HFF-Myc (cell line): ENCODE measurements at regions not wholly inside any gene's neighbourhood (a gene's known extent, or its start where the extent isn't known, plus 50 kb on each side); places are given as distances from the start of the nearest gene placed in this dataset.

Experiments
- DNase-seq: peaks from one replicate; pipeline ENCODE4 v3.0.0-alpha.2; 2011; ENCODE audit warnings: low read depth; ENCODE audit errors: extremely low read depth
- H3K4me3 ChIP-seq: replicated peaks from 2 replicates; pipeline ENCODE4 v1.5.1; 2011; ENCODE audit warnings: low read depth, mild to moderate bottlenecking, control low read depth, low read length
- TF ChIP-seq, protein P1 (sequence below): IDR thresholded peaks from 2 replicates; pipeline ENCODE4 v1.5.1; 2012; ENCODE audit warnings: mild to moderate bottlenecking, low read depth, low read length, control low read depth; ENCODE audit errors: missing control alignments

DNA sequence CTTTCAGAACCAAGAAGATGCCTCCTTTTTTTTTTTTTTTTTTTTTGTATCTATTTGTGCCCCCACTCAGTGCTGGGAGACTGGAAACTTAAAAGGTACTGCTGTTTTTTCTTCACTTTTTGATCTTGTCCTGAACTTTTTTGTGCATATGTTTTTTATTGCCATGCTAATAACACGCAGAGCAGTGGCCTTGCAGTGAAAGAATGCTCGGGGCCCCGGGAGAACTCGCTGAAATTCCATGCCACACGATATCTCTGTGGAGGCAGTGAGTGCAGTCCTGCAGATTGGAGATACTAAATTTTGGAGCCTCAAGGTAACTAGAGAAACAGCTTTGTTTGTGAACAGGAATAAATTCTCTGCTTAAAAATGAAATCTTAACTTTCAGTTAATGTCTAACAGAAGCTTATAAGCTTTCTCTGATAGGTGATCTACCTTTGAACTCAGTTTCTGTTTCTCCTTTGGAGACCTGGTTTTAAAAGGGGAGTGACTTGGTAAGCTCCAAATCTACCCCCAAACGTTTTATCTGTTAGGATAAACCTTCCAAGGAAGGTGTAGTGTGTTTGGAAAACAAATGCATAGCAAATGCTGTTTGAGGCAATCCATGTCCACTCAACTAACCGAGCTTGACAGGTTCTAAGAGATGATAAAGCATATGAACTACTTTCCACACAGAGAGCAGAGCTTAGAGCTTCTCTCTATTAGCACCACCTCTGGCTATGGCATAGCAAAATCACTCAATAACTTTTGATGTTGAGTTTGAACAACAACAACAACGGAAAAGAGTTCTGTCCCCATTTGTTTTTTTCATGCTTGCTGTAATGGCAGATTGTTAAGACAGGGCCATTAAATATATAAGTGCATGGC is 113.7 kb upstream of the PLXNA2 start:
- DNase-seq = no peak
- TF ChIP-seq, protein P1, sequence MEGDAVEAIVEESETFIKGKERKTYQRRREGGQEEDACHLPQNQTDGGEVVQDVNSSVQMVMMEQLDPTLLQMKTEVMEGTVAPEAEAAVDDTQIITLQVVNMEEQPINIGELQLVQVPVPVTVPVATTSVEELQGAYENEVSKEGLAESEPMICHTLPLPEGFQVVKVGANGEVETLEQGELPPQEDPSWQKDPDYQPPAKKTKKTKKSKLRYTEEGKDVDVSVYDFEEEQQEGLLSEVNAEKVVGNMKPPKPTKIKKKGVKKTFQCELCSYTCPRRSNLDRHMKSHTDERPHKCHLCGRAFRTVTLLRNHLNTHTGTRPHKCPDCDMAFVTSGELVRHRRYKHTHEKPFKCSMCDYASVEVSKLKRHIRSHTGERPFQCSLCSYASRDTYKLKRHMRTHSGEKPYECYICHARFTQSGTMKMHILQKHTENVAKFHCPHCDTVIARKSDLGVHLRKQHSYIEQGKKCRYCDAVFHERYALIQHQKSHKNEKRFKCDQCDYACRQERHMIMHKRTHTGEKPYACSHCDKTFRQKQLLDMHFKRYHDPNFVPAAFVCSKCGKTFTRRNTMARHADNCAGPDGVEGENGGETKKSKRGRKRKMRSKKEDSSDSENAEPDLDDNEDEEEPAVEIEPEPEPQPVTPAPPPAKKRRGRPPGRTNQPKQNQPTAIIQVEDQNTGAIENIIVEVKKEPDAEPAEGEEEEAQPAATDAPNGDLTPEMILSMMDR = no peak
- H3K4me3 ChIP-seq = no peak overlapping the region

DNA sequence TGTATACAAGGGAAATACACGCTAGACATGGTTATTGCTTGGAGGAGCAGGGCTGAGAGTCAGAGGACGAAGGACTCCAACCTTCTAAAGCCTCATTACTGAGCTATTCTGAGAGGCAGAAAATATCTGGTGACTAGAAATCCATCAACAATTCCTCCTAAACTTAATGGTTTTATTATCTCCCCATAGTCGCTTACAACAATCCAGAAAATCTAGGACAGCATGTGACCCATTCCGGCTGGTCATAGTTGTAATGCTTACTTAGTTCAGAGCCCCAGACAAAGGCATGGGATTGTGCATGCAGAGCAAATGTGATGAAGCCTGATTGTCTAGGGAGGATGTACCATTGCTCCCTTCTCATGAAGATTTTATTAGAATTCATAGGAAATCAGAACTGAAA is 114.5 kb upstream of the PLXNA2 start:
- TF ChIP-seq, protein P1 = no peak
- DNase-seq = no peak
- H3K4me3 ChIP-seq = no peak overlapping the region

DNA sequence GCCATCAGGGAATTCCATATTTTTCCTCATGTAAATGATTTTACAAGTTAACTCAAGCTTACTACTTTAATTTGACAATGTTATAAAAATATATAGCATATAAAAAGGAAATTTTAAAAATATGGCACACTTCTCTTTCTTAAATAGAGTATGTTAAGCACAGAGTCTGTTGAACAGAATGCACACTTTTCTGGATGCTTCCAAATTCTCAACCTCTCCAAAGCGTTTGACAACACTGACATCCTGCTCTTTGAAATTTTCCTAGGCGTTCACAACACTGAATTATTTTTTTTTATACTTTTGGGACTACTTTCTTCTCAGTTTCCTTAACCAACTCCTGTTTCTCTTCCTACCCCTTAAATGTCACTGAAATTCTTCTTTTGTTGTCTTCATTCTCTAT is 117.8 kb upstream of the PLXNA2 start:
- no peak for DNase-seq

DNA sequence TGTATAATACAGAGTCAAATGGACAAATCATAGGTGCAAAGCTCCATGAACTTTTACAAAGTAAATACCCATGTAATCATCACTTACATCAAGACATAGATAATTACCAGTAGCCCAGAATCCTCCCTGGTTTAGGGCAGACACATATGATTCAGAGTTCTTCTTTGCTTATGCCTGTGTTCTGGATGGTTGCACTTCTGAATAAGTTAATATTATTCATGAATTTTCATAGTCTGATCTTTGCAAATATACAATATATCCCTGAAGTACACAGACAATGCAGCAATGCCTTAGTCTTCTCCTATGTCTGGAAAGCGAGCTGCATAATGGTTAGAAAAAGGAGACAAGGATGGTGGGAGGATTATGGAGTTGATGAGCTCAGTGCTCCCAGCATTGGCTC is 122.4 kb upstream of the PLXNA2 start:
- DNase-seq = no peak
- TF ChIP-seq, protein P1 = no peak

More for the DNA sequence above, 117.8 kb upstream of the PLXNA2 start:
- no peak overlapping the region for H3K4me3 ChIP-seq
- TF ChIP-seq, protein P1 = no peak

DNA sequence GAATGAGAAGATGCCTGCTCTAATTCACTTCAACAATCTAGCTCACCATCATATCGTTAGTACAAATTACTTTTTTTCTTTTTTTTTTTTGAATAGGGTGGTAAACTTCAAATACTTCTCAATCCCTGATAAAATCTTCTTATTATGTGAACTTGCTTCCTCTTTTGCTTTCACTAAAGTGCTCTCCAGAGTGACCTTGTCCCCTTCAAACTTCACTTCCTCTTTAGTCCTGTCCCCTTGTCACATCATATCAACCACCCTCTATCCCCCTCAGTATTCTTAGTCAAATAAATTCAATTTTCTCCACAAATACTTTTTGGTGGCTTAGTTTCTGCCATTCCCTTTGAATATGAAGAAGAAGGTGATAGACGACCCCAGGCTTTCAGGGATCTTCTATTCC is 124.9 kb upstream of the PLXNA2 start:
- no peak overlapping the region for H3K4me3 ChIP-seq
- no peak for DNase-seq
- TF ChIP-seq, protein P1 = no peak

More for the DNA sequence above, 122.4 kb upstream of the PLXNA2 start:
- H3K4me3 ChIP-seq = no peak overlapping the region

DNA sequence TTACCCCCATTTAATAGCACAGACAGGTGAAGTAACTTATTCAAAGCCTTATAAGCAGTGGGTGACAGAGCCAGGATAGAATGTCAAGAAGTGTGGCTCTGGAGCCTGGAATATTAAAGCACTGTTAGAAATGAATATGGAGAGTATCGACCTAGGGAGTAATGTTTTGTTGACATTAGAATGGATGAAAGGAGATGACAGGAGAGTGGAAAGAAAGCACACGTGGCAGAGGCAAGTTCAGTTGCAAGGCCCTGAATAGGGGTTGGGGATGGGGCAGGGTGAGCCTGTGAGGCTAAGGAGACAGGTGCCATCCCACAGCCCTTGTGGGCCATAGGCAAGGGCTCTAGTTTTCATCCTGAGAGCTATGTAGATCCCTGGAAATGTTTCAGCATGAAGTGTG is 125.5 kb upstream of the PLXNA2 start:
- H3K4me3 ChIP-seq = no peak overlapping the region
- DNase-seq = no peak
- TF ChIP-seq, protein P1 = no peak

DNA sequence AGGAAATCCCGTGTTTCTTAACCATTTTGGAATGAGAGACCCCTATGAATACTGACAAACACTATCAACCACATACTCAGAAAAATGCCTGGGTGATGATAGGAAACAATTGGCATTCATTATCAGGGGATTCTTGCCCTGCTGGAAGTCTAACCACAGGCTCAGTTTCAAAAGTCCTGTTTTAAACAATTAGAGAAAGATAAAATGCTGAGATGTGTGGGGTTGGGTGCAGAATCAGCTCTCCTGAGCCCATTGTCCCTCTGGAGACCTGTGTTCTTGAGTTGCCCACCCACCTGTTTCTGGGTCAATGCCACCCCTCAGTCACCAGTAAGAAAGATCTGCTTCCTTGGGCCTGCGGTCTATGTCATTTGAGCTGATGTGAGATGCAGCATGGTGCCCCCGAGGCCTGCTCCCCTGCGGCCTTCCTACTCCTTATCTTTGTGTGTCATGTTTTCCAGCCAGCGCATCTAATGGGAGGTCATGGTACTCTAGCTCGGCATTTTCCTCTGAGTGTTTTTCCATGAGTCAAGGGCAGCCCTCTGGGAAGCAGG is 130.3 kb upstream of the PLXNA2 start:
- DNase-seq = no peak
- no peak overlapping the region for H3K4me3 ChIP-seq
- TF ChIP-seq, protein P1 = no peak
